Suprapubic skin (tissue), 3 donors: ENCODE measurements at regions not wholly inside any gene's neighbourhood (a gene's known extent, or its start where the extent isn't known, plus 50 kb on each side); places are given as distances from the start of the nearest gene placed in this dataset.
"Not testable (repeated sequence)": the region's sequence is repeated elsewhere in the genome, so short reads cannot be mapped to it uniquely, and the experiment has no call there.

ENCODE experiments used
- EP300 ChIP-seq: sonication (generic); formaldehyde crosslinking; IDR thresholded peaks from one replicate; pipeline ENCODE4 v1.6.1; 2017; ENCODE audit warnings: antibody characterized with exemption
- TF ChIP-seq, protein P1 (sequence below), 2 donors: fragments of 200-600 bp in 1 of 2; fragments of 450-650 bp in 1 of 2; sonication (generic) in 1 of 2; IDR thresholded peaks; one replicate each; pipeline ENCODE4 v1.5.1; 2016 to 2019; ENCODE audit warnings: antibody characterized with exemption in 2 of 2, mild to moderate bottlenecking in 1 of 2, moderate library complexity in 1 of 2

DNA sequence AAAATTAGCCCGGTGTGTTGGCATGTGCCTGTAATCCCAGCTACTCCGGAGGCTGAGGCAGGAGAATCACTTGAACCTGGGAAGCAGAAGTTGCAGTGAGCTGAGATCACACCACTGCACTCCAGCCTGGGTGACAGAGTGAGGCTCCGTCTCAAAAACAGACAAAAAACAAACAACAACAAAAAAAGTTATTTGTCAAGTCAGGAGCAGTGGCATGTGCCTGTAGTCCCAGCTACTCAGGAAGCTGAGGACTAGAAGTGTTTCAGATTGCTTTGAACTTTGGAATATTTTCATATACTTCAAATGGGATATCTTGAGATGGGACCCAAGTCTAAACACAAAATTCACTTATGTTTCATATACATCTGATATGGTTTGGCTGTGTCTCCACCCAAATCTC, 73.1 kb upstream of the IFNGR1 start:
- not testable (repeated sequence) for TF ChIP-seq EP300
- TF ChIP-seq, protein P1, sequence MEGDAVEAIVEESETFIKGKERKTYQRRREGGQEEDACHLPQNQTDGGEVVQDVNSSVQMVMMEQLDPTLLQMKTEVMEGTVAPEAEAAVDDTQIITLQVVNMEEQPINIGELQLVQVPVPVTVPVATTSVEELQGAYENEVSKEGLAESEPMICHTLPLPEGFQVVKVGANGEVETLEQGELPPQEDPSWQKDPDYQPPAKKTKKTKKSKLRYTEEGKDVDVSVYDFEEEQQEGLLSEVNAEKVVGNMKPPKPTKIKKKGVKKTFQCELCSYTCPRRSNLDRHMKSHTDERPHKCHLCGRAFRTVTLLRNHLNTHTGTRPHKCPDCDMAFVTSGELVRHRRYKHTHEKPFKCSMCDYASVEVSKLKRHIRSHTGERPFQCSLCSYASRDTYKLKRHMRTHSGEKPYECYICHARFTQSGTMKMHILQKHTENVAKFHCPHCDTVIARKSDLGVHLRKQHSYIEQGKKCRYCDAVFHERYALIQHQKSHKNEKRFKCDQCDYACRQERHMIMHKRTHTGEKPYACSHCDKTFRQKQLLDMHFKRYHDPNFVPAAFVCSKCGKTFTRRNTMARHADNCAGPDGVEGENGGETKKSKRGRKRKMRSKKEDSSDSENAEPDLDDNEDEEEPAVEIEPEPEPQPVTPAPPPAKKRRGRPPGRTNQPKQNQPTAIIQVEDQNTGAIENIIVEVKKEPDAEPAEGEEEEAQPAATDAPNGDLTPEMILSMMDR (IDR thresholded peaks at IDR 0.05) = not testable (repeated sequence)
